K562 (cell line): ENCODE measurements at regions not wholly inside any gene's neighbourhood (a gene's known extent, or its start where the extent isn't known, plus 50 kb on each side); places are given as distances from the start of the nearest gene placed in this dataset.

ENCODE experiments used
- EZH2 ChIP-seq: IDR thresholded peaks from 2 replicates; pipeline ENCODE4 v1.6.1; 2012; ENCODE audit warnings: low read depth, mild to moderate bottlenecking, inconsistent platforms, low read length, borderline replicate concordance
- FOS ChIP-seq: IDR thresholded peaks from 3 replicates; pipeline ENCODE4 v1.6.1; 2011; ENCODE audit not compliant: insufficient read length; ENCODE audit errors: extremely low read depth
- GABPB2 ChIP-seq: fragments of 250-450 bp; sonication (Bioruptor Pico); conservative IDR thresholded peaks from 2 replicates; pipeline ENCODE4 v1.5.1; 2021; ENCODE audit warnings: mild to moderate bottlenecking
- GTF3C2 ChIP-seq: IDR thresholded peaks from 3 replicates; pipeline ENCODE4 v1.6.1; 2011; ENCODE audit warnings: borderline replicate concordance, mild to moderate bottlenecking, moderate library complexity; ENCODE audit not compliant: insufficient read length; ENCODE audit errors: extremely low read depth
- HDAC2 ChIP-seq: fragments of 450-650 bp; IDR thresholded peaks from 2 replicates; pipeline ENCODE4 v1.6.1; 2016; ENCODE audit warnings: mild to moderate bottlenecking
- JUN ChIP-seq, 2 experiments: sonication (generic) in 1 of 2; formaldehyde crosslinking in 1 of 2; IDR thresholded peaks; 2 replicates each; pipeline versions ENCODE4 v1.6.1 to v1.8.0; 2012 to 2022; ENCODE audit warnings: borderline replicate concordance in 2 of 2, mild to moderate bottlenecking in 2 of 2, improper control_type of control experiment in 1 of 2, low read depth in 1 of 2, low read length in 1 of 2, missing genetic modification reagents in 1 of 2
- JUND ChIP-seq, 2 experiments: IDR thresholded peaks; 2 replicates in 1 of 2; 3 replicates in 1 of 2; pipeline ENCODE4 v1.6.1; 2011; ENCODE audit warnings: borderline replicate concordance in 2 of 2, low read depth in 2 of 2, low read length in 2 of 2, improper control_type of control experiment in 1 of 2, missing biosample characterization in 1 of 2, missing genetic modification characterization in 1 of 2, missing genetic modification reagents in 1 of 2
- MAFK ChIP-seq: IDR thresholded peaks from 2 replicates; pipeline ENCODE4 v1.6.1; 2011; ENCODE audit warnings: low read length, improper control_type of control experiment
- RNF219 ChIP-seq: fragments of 250-450 bp; sonication (Bioruptor Pico); IDR thresholded peaks from 2 replicates; pipeline ENCODE4 v1.5.0; 2022; ENCODE audit warnings: mild to moderate bottlenecking

GRCh38 chr4:101711590-101712260, 78.8 kb upstream of the BANK1 start:
- TF ChIP-seq GABPB2 (CRISPR knock-in tag), result no peak
- no peak for TF ChIP-seq FOS
- no peak for TF ChIP-seq JUND (IDR thresholded peaks at IDR 0.05; ENCODE audit: borderline replicate concordance, low read depth, low read length)
- no peak for TF ChIP-seq JUND (tag; IDR thresholded peaks at IDR 0.05; ENCODE audit: borderline replicate concordance, low read depth, low read length)
- TF ChIP-seq RNF219 (CRISPR knock-in tag), result no peak
- no peak for TF ChIP-seq EZH2
- no peak for TF ChIP-seq GTF3C2
- no peak for TF ChIP-seq JUN (IDR thresholded peaks at IDR 0.05; ENCODE audit: borderline replicate concordance, low read depth, low read length)
- TF ChIP-seq JUN (CRISPR knock-in tag; IDR thresholded peaks at IDR 0.05; ENCODE audit: borderline replicate concordance), result no peak
- no peak for TF ChIP-seq MAFK
- no peak for TF ChIP-seq HDAC2
